ENCODE measurements at regions not wholly inside any gene's neighbourhood (a gene's known extent, or its start where the extent isn't known, plus 50 kb on each side); places are given as distances from the start of the nearest gene placed in this dataset.

- FAIRE-seq (no peak), DNase-seq (ENCODE audit: low read depth, low spot score) (no peak), ATAC-seq (no peak)
- Histone ChIP-seq H3K4me3 (no peak overlapping the region), H4K20me1 (ENCODE audit: control insufficient read depth, insufficient read depth) (no peaks in the 10 kb centered on the region), H3K27me3 (replicated peaks in 1 of 2; ENCODE audit: control insufficient read depth in 2 of 2, insufficient read depth in 2 of 2, low read length in 1 of 2) (no peaks in the 10 kb centered on the region), H3K9me3 (replicated peaks; ENCODE audit: control insufficient read depth, insufficient read depth, low read length) (no peaks in the 10 kb centered on the region; the same call in 2 of the 3 replicates), H3K79me2 (ENCODE audit: control insufficient read depth, insufficient read depth, low read length) (no peaks in the 10 kb centered on the region), H3K27ac (ENCODE audit: control insufficient read depth, insufficient read depth) (no peak overlapping the region), H3K9ac (ENCODE audit: control insufficient read depth, insufficient read depth, low read length) (no peak overlapping the region), H3K4me2 (ENCODE audit: control insufficient read depth, insufficient read depth) (no peak overlapping the region), H3K4me1 (ENCODE audit: control insufficient read depth, insufficient read depth, low read length) (no peaks in the 10 kb centered on the region), H2AFZ (ENCODE audit: control insufficient read depth, low read depth, low read length) (no peak overlapping the region), H3K36me3 (ENCODE audit: control insufficient read depth in 2 of 2, insufficient read depth in 2 of 2, low read length in 1 of 2) (no peaks in the 10 kb centered on the region)
- TF ChIP-seq EZH2 (IDR thresholded peaks at IDR 0.05; ENCODE audit: borderline replicate concordance, control insufficient read depth, low read depth, low read length) (no peak), CREB1 (IDR thresholded peaks at IDR 0.05; ENCODE audit: low read depth) (no peak), KAT2A (conservative IDR thresholded peaks at IDR 0.05; ENCODE audit: control insufficient read depth, low read depth, low read length) (no peak), NFXL1 (IDR thresholded peaks at IDR 0.05; ENCODE audit: borderline replicate concordance) (no peak), FOXK2 (IDR thresholded peaks at IDR 0.05) (no peak), CBFB (IDR thresholded peaks at IDR 0.05; ENCODE audit: low read depth) (no peak)
- CTCF ChIA-PET: interaction anchor here (1.1 to 2.1 kb wide), 2 partner anchors 13 to 17 kb away, joined by 5 to 6 read pairs; no protein-coding TSS in a partner anchor
- SMC1A ChIA-PET (ENCODE audit: uncharacterized antibody, unreplicated experiment): no interaction called here
- in situ Hi-C loops (cut with MboI) (loop anchor here (25.0 kb wide), 1 partner anchor 712 kb away; no protein-coding TSS in a partner anchor), intact Hi-C loops (cut with micrococcal nuclease; ENCODE audit: unreplicated experiment) (no loop called here)
- RAD21 ChIA-PET (ENCODE audit: unreplicated experiment): interaction anchor here (1.5 kb wide), 1 partner anchor 1673 kb away, joined by 3 read pairs; no protein-coding TSS in a partner anchor
- POLR2A ChIA-PET: no interaction called here
- WGBS (ENCODE audit: insufficient coverage, insufficient replicate concordance, low lambda C conversion rate, missing lambda C conversion rate): 34% methylated on average over 5 of the region's 5 CpGs
- BruUV-seq (replicated peaks): no TSS peak
Measured at GRCh38 chr1:50350421-50350820, 72.8 kb downstream of the DMRTA2 start.

- ATAC-seq (peak; percentile 14; the same call in 2 of the 3 replicates), FAIRE-seq (no peak), DNase-seq (ENCODE audit: low read depth, low spot score) (no peak)
- no peaks in the 10 kb centered on the region for H3K36me3 ChIP-seq (ENCODE audit: control insufficient read depth in 2 of 2, insufficient read depth in 2 of 2, low read length in 1 of 2)
- H3K4me2 ChIP-seq (ENCODE audit: control insufficient read depth, insufficient read depth): no peak overlapping the region
- H2AFZ ChIP-seq (ENCODE audit: control insufficient read depth, low read depth, low read length): no peak overlapping the region
- POLR2A ChIA-PET: no interaction called here
- no peaks in the 10 kb centered on the region for H4K20me1 ChIP-seq (ENCODE audit: control insufficient read depth, insufficient read depth)
- CTCF ChIA-PET: interaction anchor here (1.1 to 2.2 kb wide), 7 partner anchors 12 to 1672 kb away, joined by 3 to 9 read pairs (median 5); no protein-coding TSS in a partner anchor
- no TSS peak for BruUV-seq (replicated peaks)
- no peak overlapping the region for H3K4me3 ChIP-seq
- no peaks in the 10 kb centered on the region for H3K4me1 ChIP-seq (ENCODE audit: control insufficient read depth, insufficient read depth, low read length)
- SMC1A ChIA-PET (ENCODE audit: uncharacterized antibody, unreplicated experiment): no interaction called here
- in situ Hi-C loops (cut with MboI) (loop anchor here (5.0 to 10.0 kb wide), 2 partner anchors 1672 to 1794 kb away; no protein-coding TSS in a partner anchor), intact Hi-C loops (cut with micrococcal nuclease; ENCODE audit: unreplicated experiment) (loop anchor here (10.0 kb wide), 1 partner anchor 1774 kb away; no protein-coding TSS in a partner anchor)
- H3K27ac ChIP-seq (ENCODE audit: control insufficient read depth, insufficient read depth): no peak overlapping the region
- TF ChIP-seq NKRF (conservative IDR thresholded peaks at IDR 0.05): no peak
- H3K27me3 ChIP-seq (replicated peaks in 1 of 2; ENCODE audit: control insufficient read depth in 2 of 2, insufficient read depth in 2 of 2, low read length in 1 of 2): no peaks in the 10 kb centered on the region
- no peak overlapping the region for H3K9ac ChIP-seq (ENCODE audit: control insufficient read depth, insufficient read depth, low read length)
- RAD21 ChIA-PET (ENCODE audit: unreplicated experiment): interaction anchor here (1.2 kb wide), 1 partner anchor 1672 kb away, joined by 6 read pairs; no protein-coding TSS in a partner anchor
- H3K79me2 ChIP-seq (ENCODE audit: control insufficient read depth, insufficient read depth, low read length): no peaks in the 10 kb centered on the region
- no peaks in the 10 kb centered on the region for H3K9me3 ChIP-seq (replicated peaks; ENCODE audit: control insufficient read depth, insufficient read depth, low read length)
- 6% methylated on average over 3 of the region's 3 CpGs for WGBS (ENCODE audit: insufficient coverage, insufficient replicate concordance, low lambda C conversion rate, missing lambda C conversion rate)
Measured at GRCh38 chr1:50349242-50349565, 74.0 kb downstream of the DMRTA2 start.

Data from GM12878 (cell line).